GM19455 (cell line): ENCODE measurements at regions not wholly inside any gene's neighbourhood (a gene's known extent, or its start where the extent isn't known, plus 50 kb on each side); places are given as distances from the start of the nearest gene placed in this dataset.
"Not testable (repeated sequence)": the region's sequence is repeated elsewhere in the genome, so short reads cannot be mapped to it uniquely, and the experiment has no call there.

ENCODE experiments used
- ATAC-seq: cut with Tn5 transposase; IDR thresholded peaks from one replicate; pipeline ENCODE4 v1.9.1; 2021; ENCODE audit not compliant: unreplicated experiment

- ATAC-seq = no peak
Observed at GRCh38 chr1:185408700-185409270, 91.7 kb upstream of the IVNS1ABP start.

GRCh38 chr1:185406691-185407009, 89.6 kb upstream of the IVNS1ABP start:
- no peak for ATAC-seq

GRCh38 chr1:185406006-185406690, 89.1 kb upstream of the IVNS1ABP start:
- ATAC-seq = no peak

GRCh38 chr1:185404907-185405568, 88.0 kb upstream of the IVNS1ABP start:
- no peak for ATAC-seq

- no peak for ATAC-seq
Observed at GRCh38 chr1:185404291-185404690, 87.2 kb upstream of the IVNS1ABP start.

- ATAC-seq = no peak
Observed at GRCh38 chr1:185402930-185403329, 85.9 kb upstream of the IVNS1ABP start.

GRCh38 chr1:185401019-185401418, 84.0 kb upstream of the IVNS1ABP start:
- no peak for ATAC-seq

GRCh38 chr1:185400052-185400451, 83.0 kb upstream of the IVNS1ABP start:
- no peak for ATAC-seq

- ATAC-seq = no peak
Observed at GRCh38 chr1:185398599-185398998, 81.6 kb upstream of the IVNS1ABP start.

GRCh38 chr1:185398022-185398421, 81.0 kb upstream of the IVNS1ABP start:
- no peak for ATAC-seq

- ATAC-seq = no peak
Observed at GRCh38 chr1:185397183-185397582, 80.1 kb upstream of the IVNS1ABP start.

- ATAC-seq = no peak
Observed at GRCh38 chr1:185396126-185396525, 79.1 kb upstream of the IVNS1ABP start.

GRCh38 chr1:185393815-185394214, 76.8 kb upstream of the IVNS1ABP start:
- no peak for ATAC-seq

- ATAC-seq = no peak
Observed at GRCh38 chr1:185393205-185393604, 76.2 kb upstream of the IVNS1ABP start.

- no peak for ATAC-seq
Observed at GRCh38 chr1:185388815-185389214, 71.8 kb upstream of the IVNS1ABP start.

- ATAC-seq = no peak
Observed at GRCh38 chr1:185388346-185388745, 71.3 kb upstream of the IVNS1ABP start.

GRCh38 chr1:185385991-185386390, 68.9 kb upstream of the IVNS1ABP start:
- no peak for ATAC-seq

- not testable (repeated sequence) for ATAC-seq
Observed at GRCh38 chr1:185383805-185384204, 66.8 kb upstream of the IVNS1ABP start.

- ATAC-seq = no peak
Observed at GRCh38 chr1:185377831-185378230, 60.8 kb upstream of the IVNS1ABP start.

- ATAC-seq = no peak
Observed at GRCh38 chr1:185376840-185377635, 60.0 kb upstream of the IVNS1ABP start.

- no peak for ATAC-seq
Observed at GRCh38 chr1:185376288-185376687, 59.2 kb upstream of the IVNS1ABP start.

GRCh38 chr1:185375583-185375982, 58.5 kb upstream of the IVNS1ABP start:
- ATAC-seq = no peak
